ENCODE measurements at regions not wholly inside any gene's neighbourhood (a gene's known extent, or its start where the extent isn't known, plus 50 kb on each side); places are given as distances from the start of the nearest gene placed in this dataset.

- Histone ChIP-seq H3K36me3 (ENCODE audit: insufficient read depth, low read length) (no peaks in the 10 kb centered on the region), H3K27ac (ENCODE audit: low read length) (no peak overlapping the region), H3K9ac (ENCODE audit: low read length) (no peak overlapping the region), H3K9me3 (ENCODE audit: low read length) (no peaks in the 10 kb centered on the region), H4K20me1 (ENCODE audit: insufficient read depth) (no peaks in the 10 kb centered on the region), H3K4me2 (ENCODE audit: low read length) (no peak overlapping the region), H3K9me2 (ENCODE audit: insufficient read depth, low read length) (no peaks in the 10 kb centered on the region), H3K27me3 (ENCODE audit: insufficient read depth, low read depth, low read length) (no peaks in the 10 kb centered on the region), H3K79me2 (replicated peaks; ENCODE audit: insufficient read depth, low read length) (no peaks in the 10 kb centered on the region), H3F3A (ENCODE audit: insufficient read depth, low read length, poor library complexity, severe bottlenecking) (no peaks in the 10 kb centered on the region), H3K4me3 (ENCODE audit: low read length) (no peak overlapping the region), H2AFZ (ENCODE audit: low read depth, low read length) (no peak overlapping the region)
- TF ChIP-seq POLR2AphosphoS5 (IDR thresholded peaks at IDR 0.05) (no peak), RAD21 (conservative IDR thresholded peaks at IDR 0.05) (no peak), SMC3 (conservative IDR thresholded peaks at IDR 0.05; ENCODE audit: poor library complexity) (no peak), MXI1 (conservative IDR thresholded peaks at IDR 0.05; ENCODE audit: poor library complexity, severe bottlenecking) (no peak), REST (IDR thresholded peaks at IDR 0.05; ENCODE audit: borderline replicate concordance) (no peak)
These were observed 1437.4 kb upstream of the SPRY2 start for GRCh38 chr13:81778350-81778749.

GRCh38 chr13:81773263-81773662 lies 1432.3 kb upstream of the SPRY2 start:
- Histone ChIP-seq H3K9ac (ENCODE audit: low read length) (no peak overlapping the region), H4K20me1 (ENCODE audit: insufficient read depth) (no peaks in the 10 kb centered on the region), H3K27me3 (ENCODE audit: insufficient read depth, low read depth, low read length) (no peaks in the 10 kb centered on the region)

More at GRCh38 chr13:81773263-81773662, 1432.3 kb upstream of the SPRY2 start:
- no peaks in the 10 kb centered on the region for H3K9me3 ChIP-seq (ENCODE audit: low read length)
- H3K27ac ChIP-seq (ENCODE audit: low read length): no peak overlapping the region
- no peaks in the 10 kb centered on the region for H3K36me3 ChIP-seq (ENCODE audit: insufficient read depth, low read length)
- H3F3A ChIP-seq (ENCODE audit: insufficient read depth, low read length, poor library complexity, severe bottlenecking): no peaks in the 10 kb centered on the region
- no peak overlapping the region for H3K4me2 ChIP-seq (ENCODE audit: low read length)
- TF ChIP-seq REST (IDR thresholded peaks at IDR 0.05; ENCODE audit: borderline replicate concordance) (no peak), MXI1 (conservative IDR thresholded peaks at IDR 0.05; ENCODE audit: poor library complexity, severe bottlenecking) (no peak), POLR2AphosphoS5 (IDR thresholded peaks at IDR 0.05) (no peak)
- H3K4me3 ChIP-seq (ENCODE audit: low read length): no peak overlapping the region
- no peaks in the 10 kb centered on the region for H3K79me2 ChIP-seq (replicated peaks; ENCODE audit: insufficient read depth, low read length)
- no peak overlapping the region for H2AFZ ChIP-seq (ENCODE audit: low read depth, low read length)
- no peaks in the 10 kb centered on the region for H3K9me2 ChIP-seq (ENCODE audit: insufficient read depth, low read length)
